ENCODE measurements at regions not wholly inside any gene's neighbourhood (a gene's known extent, or its start where the extent isn't known, plus 50 kb on each side); places are given as distances from the start of the nearest gene placed in this dataset.

DNA sequence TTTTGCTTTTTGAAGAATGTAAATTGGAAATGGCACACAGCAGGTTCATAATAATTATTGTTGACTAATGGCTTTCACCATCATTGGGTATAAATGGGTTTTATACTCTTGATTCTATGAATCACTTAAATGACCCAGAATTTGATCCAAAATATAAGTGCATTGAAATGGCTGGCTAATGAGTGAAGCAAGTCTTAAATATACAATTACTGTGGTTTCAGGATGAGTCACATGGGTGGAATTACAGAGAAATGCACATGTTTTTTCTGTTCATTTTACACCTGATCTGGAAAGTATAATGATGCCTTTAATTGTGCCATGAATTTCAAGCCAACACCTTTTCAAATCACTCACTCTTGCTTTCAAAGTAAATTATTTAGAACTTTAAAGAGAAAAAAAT lies 380.8 kb upstream of the CD180 start:
- Histone ChIP-seq H3K36me3 (ENCODE audit: insufficient read depth, low read length) (no peaks in the 10 kb centered on the region), H3K27me3 (ENCODE audit: insufficient read depth, low read length, poor library complexity, severe bottlenecking) (no peaks in the 10 kb centered on the region), H3K4me3 (ENCODE audit: low read length) (no peak overlapping the region), H3K27ac (ENCODE audit: low read depth, low read length) (no peak overlapping the region), H3K9me3 (ENCODE audit: low read length) (no peaks in the 10 kb centered on the region), H3K4me1 (ENCODE audit: insufficient read depth, low read length) (no peaks in the 10 kb centered on the region)
- Mint-ChIP-seq H3K4me1 (no peaks in the 10 kb centered on the region), H3K27ac (no peak overlapping the region), H3K36me3 (peaks cover 0 to 32% (median 2%) of the 10 kb centered on the region in 3 donors), H3K27me3 (peaks cover 0 to 10% of the 10 kb centered on the region in 2 donors), H3K4me3 (no peak overlapping the region), H3K9me3 (peaks cover 10 to 31% (median 24%) of the 10 kb centered on the region in 5 donors)
- DNase-seq = no peak
- ChIA-PET CTCF (no interaction called here), POLR2A (no interaction called here)

DNA sequence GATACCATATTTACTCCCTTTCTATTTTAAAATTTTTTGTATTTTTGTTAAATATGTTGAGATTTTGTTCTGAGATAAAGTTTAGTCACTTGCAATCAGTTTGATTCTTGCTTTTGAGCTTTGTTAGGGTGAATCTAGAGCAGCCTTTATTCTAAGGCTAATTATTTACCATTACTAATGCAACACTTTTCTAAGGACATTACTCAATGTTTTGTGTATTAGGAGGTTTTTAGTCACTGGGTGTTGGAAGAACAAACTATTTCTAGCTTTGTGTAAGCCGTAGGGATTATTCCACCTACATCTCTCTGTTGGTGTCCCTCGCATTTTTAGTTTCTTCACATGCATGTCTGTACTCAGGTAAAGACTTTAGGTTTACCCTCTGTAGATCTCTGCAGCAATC lies 379.5 kb upstream of the CD180 start:
- H3K4me1 ChIP-seq (ENCODE audit: insufficient read depth, low read length) = no peaks in the 10 kb centered on the region
- H3K36me3 ChIP-seq (ENCODE audit: insufficient read depth, low read length) = no peaks in the 10 kb centered on the region
- no peak overlapping the region for H3K27ac ChIP-seq (ENCODE audit: low read depth, low read length)
- Mint-ChIP-seq H3K9me3 (peaks cover 10 to 36% (median 24%) of the 10 kb centered on the region in 5 donors), H3K36me3 (peaks cover 0 to 35% (median 2%) of the 10 kb centered on the region in 3 donors), H3K27ac (no peak overlapping the region), H3K27me3 (peaks cover 0 to 10% of the 10 kb centered on the region in 2 donors), H3K4me3 (no peak overlapping the region), H3K4me1 (no peaks in the 10 kb centered on the region)
- no peaks in the 10 kb centered on the region for H3K9me3 ChIP-seq (ENCODE audit: low read length)
- no peak for DNase-seq
- ChIA-PET POLR2A (no interaction called here), CTCF (no interaction called here)
- no peaks in the 10 kb centered on the region for H3K27me3 ChIP-seq (ENCODE audit: insufficient read depth, low read length, poor library complexity, severe bottlenecking)
- no peak overlapping the region for H3K4me3 ChIP-seq (ENCODE audit: low read length)

DNA sequence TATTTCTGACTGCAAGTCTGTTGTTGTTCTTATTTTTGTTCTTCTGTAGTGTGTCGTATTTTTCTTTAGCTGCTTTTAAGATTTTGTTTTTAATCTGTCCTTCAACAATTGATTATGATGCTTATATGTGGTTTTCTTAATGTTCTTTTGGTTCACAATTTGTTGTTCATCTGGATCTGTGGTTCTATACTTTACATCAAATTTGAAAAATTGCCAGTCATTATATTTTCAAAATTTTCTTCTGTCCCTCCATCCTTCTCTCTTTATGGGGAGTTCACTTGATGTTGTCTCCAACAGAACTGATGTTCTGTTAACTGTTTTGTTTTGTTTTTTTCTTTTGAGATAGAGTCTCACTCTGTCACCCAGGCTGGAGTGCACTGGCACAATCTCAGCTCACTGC lies 378.5 kb upstream of the CD180 start:
- peaks cover 0 to 8% of the 10 kb centered on the region in 2 donors for H3K27me3 Mint-ChIP-seq

DNA sequence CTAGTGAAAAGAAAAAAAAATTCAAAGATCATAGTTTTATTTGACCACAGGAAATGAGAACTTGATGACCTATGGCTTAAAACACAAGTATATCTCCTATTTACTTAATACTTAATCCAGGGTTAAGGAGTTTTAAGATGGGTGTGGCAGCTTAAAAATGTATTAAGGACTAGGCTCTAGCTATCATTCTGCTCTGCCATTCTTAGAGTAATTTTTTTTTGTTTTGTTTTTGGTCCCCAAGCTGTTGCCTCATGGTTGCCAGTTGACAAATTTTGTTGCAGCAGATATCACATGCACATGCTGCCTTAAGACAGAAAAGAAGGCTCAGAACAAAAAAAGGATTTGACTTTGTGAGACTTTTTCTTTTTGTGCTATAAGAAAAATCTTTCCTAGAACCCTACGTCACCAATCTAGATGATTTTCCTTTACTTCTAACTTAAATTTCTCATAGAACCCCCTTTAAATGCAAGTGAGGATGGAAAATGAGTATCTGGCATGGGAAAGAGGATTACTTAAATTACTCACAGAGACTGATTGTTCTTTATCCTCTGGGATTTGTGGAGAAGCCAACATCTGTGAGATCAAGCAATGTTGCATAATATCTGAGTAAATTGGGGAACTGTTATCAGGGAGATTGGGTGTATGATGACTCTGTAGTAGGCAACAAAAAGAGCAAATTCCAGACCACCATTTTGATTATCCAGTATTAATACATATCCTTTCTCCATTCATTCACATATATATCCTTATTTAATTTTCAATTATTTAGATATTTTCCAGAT lies 364.7 kb upstream of the CD180 start:
- CTCF ChIA-PET = no interaction called here

More for the DNA sequence above, 378.5 kb upstream of the CD180 start:
- H3K27ac Mint-ChIP-seq = no peak overlapping the region
- no peak overlapping the region for H3K27ac ChIP-seq (ENCODE audit: low read depth, low read length)
- no peaks in the 10 kb centered on the region for H3K4me1 Mint-ChIP-seq
- ChIA-PET CTCF (no interaction called here), POLR2A (no interaction called here)
- H3K4me1 ChIP-seq (ENCODE audit: insufficient read depth, low read length) = no peaks in the 10 kb centered on the region
- H3K9me3 ChIP-seq (ENCODE audit: low read length) = no peaks in the 10 kb centered on the region
- H3K9me3 Mint-ChIP-seq = peaks cover 10 to 36% (median 24%) of the 10 kb centered on the region in 5 donors
- no peaks in the 10 kb centered on the region for H3K27me3 ChIP-seq (ENCODE audit: insufficient read depth, low read length, poor library complexity, severe bottlenecking)
- H3K36me3 ChIP-seq (ENCODE audit: insufficient read depth, low read length) = no peaks in the 10 kb centered on the region
- peaks cover 0 to 43% (median 2%) of the 10 kb centered on the region in 3 donors for H3K36me3 Mint-ChIP-seq
- no peak for DNase-seq
- no peak overlapping the region for H3K4me3 ChIP-seq (ENCODE audit: low read length)
- H3K4me3 Mint-ChIP-seq = no peak overlapping the region

DNA sequence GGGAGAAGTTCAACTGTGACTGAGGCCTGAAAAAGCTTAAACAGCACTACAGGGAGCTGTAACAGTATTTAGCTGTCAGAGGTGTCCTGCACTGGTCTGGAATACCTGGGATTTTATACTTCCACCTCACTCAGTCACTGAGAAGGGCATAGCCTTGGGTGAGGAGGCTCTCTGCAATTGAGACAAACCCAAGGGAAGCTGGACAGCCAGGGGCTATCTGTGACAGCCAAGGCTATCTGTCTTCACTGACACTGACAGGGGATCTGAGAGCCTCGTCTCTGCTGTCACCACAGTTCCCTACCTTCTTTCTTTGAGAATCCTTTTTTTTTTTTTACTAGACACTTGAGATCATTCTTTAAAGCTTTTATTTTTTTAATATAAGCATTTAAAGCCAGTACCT lies 356.2 kb upstream of the CD180 start:
- ChIA-PET POLR2A (no interaction called here), CTCF (no interaction called here)
- Histone ChIP-seq H3K4me3 (ENCODE audit: low read length) (no peak overlapping the region), H3K27ac (ENCODE audit: low read depth, low read length) (no peak overlapping the region), H3K9me3 (ENCODE audit: low read length) (no peaks in the 10 kb centered on the region), H3K36me3 (ENCODE audit: insufficient read depth, low read length) (no peaks in the 10 kb centered on the region), H3K27me3 (ENCODE audit: insufficient read depth, low read length, poor library complexity, severe bottlenecking) (no peaks in the 10 kb centered on the region), H3K4me1 (ENCODE audit: insufficient read depth, low read length) (peaks cover under 1% of the 10 kb centered on the region)
- Mint-ChIP-seq H3K4me3 (no peak overlapping the region), H3K36me3 (peaks cover 0 to 5% (median 0%) of the 10 kb centered on the region in 3 donors), H3K4me1 (peaks cover 10 to 12% (median 11%) of the 10 kb centered on the region in 3 donors), H3K27me3 (no peaks in the 10 kb centered on the region), H3K27ac (peak overlapping the region in 1 of 8 donors; percentile 52), H3K9me3 (no peaks in the 10 kb centered on the region)
- no peak for DNase-seq

More for the DNA sequence above, 364.7 kb upstream of the CD180 start:
- Histone ChIP-seq H3K36me3 (ENCODE audit: insufficient read depth, low read length) (no peaks in the 10 kb centered on the region), H3K27ac (ENCODE audit: low read depth, low read length) (no peak overlapping the region), H3K4me3 (ENCODE audit: low read length) (no peak overlapping the region), H3K4me1 (ENCODE audit: insufficient read depth, low read length) (no peaks in the 10 kb centered on the region), H3K9me3 (ENCODE audit: low read length) (no peaks in the 10 kb centered on the region), H3K27me3 (ENCODE audit: insufficient read depth, low read length, poor library complexity, severe bottlenecking) (no peaks in the 10 kb centered on the region)
- Mint-ChIP-seq H3K9me3 (peaks cover 19 to 33% (median 24%) of the 10 kb centered on the region in 5 donors), H3K4me3 (no peak overlapping the region), H3K27ac (no peak overlapping the region), H3K36me3 (peaks cover 0 to 23% (median 2%) of the 10 kb centered on the region in 3 donors), H3K4me1 (peaks cover 4 to 6% (median 5%) of the 10 kb centered on the region in 3 donors), H3K27me3 (peaks cover 0 to 1% of the 10 kb centered on the region in 2 donors)
- POLR2A ChIA-PET = no interaction called here
- DNase-seq = no peak

DNA sequence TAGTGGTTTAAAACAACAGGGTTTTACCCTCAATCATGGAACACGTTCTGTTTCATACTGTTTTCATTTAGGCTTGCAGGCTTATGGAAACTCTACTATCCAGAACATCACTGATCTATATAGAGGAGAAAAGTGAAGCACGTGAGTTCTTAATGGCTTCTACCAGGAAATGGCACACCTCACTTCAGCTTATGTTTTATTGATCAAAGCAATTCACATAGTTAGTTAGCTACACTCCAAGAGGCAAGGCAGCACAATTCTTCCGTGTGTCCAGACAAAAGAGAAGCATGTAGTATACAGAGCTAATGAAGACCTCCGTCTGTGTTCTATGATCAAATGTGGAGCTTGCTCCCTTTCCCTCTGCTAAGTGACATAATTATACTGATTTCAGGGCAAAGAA lies 353.3 kb upstream of the CD180 start:
- no peaks in the 10 kb centered on the region for H3K27me3 ChIP-seq (ENCODE audit: insufficient read depth, low read length, poor library complexity, severe bottlenecking)
- H3K27ac ChIP-seq (ENCODE audit: low read depth, low read length) = no peak overlapping the region
- Mint-ChIP-seq H3K4me1 (peaks cover 14 to 17% (median 15%) of the 10 kb centered on the region in 3 donors), H3K4me3 (no peak overlapping the region), H3K27ac (no peak overlapping the region), H3K27me3 (no peaks in the 10 kb centered on the region), H3K9me3 (no peaks in the 10 kb centered on the region), H3K36me3 (peaks cover 0 to 5% (median 0%) of the 10 kb centered on the region in 3 donors)
- H3K4me3 ChIP-seq (ENCODE audit: low read length) = no peak overlapping the region
- CTCF ChIA-PET = no interaction called here
- no peaks in the 10 kb centered on the region for H3K36me3 ChIP-seq (ENCODE audit: insufficient read depth, low read length)
- H3K4me1 ChIP-seq (ENCODE audit: insufficient read depth, low read length) = peaks cover 4% of the 10 kb centered on the region
- POLR2A ChIA-PET = interaction anchor here (0.6 kb wide), 1 partner anchor 1093 kb away, joined by 4 read pairs; no protein-coding TSS in a partner anchor
- DNase-seq = no peak
- H3K9me3 ChIP-seq (ENCODE audit: low read length) = no peaks in the 10 kb centered on the region

DNA sequence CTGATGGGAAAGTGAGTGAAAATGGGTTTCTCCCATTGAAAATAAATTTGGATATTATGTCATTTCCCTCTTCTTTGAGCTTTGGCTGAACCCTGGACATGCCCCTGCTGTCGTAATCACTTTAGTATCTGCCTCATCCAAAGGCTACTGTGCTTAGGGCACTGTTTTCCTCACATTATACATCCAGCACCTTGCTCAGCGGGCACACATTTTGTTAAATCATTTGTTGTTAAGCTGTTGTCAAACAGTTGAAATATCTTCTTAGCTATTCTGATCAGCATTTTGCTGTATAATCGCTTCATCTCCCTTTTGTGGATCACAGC lies 352.7 kb upstream of the CD180 start:
- CTCF ChIA-PET = no interaction called here
- no peak for DNase-seq

DNA sequence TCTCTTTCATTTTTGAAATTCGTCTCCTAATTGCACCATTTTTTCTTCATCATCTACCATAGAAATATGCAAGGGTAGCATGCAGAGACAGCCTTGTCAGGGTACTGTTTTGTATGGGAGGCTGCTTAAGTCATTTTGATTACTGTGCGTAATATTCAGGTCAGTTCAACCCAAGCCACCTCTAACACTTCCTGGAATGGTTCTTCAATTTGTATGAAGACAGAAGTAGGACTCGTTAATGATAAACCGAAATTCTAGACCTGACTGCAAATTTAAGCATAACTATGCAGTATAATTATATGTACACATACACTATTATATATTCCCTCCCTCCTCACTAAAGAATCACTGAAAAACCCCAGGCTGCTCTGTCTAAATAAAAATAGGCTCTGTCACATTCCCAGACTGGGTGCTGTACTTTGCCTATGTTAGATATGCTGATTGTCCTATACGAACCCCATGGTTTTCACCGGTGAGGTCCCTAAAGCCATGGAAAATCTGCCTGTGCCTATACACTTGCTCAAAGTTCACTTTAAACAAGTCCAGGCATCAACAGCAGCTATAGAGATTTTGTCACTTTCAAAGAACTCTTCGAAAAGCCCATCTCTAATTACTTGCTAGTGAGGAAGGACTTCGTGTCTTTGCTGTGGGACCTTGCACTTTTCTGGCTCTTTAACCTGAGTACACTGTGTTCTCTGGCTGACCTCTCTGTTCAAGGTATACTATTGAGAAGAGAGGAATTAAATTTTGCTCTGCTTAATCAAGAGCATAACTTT lies 352.1 kb upstream of the CD180 start:
- no peak overlapping the region for H3K4me3 ChIP-seq (ENCODE audit: low read length)
- H3K4me3 Mint-ChIP-seq = peak overlapping the region; percentile 8 to 73 (median 59)
- POLR2A ChIA-PET = no interaction called here

More for the DNA sequence above, 352.7 kb upstream of the CD180 start:
- Mint-ChIP-seq H3K27me3 (no peaks in the 10 kb centered on the region), H3K4me3 (no peak overlapping the region), H3K9me3 (no peaks in the 10 kb centered on the region), H3K27ac (peak overlapping the region in 1 of 8 donors; percentile 20), H3K36me3 (peaks cover 0 to 5% (median 0%) of the 10 kb centered on the region in 3 donors), H3K4me1 (peaks cover 14 to 17% (median 15%) of the 10 kb centered on the region in 3 donors)
- H3K27me3 ChIP-seq (ENCODE audit: insufficient read depth, low read length, poor library complexity, severe bottlenecking) = no peaks in the 10 kb centered on the region
- H3K4me3 ChIP-seq (ENCODE audit: low read length) = no peak overlapping the region
- no peak overlapping the region for H3K27ac ChIP-seq (ENCODE audit: low read depth, low read length)
- no peaks in the 10 kb centered on the region for H3K36me3 ChIP-seq (ENCODE audit: insufficient read depth, low read length)
- no peaks in the 10 kb centered on the region for H3K9me3 ChIP-seq (ENCODE audit: low read length)
- POLR2A ChIA-PET = no interaction called here
- peaks cover 4% of the 10 kb centered on the region for H3K4me1 ChIP-seq (ENCODE audit: insufficient read depth, low read length)

More for the DNA sequence above, 352.1 kb upstream of the CD180 start:
- no peaks in the 10 kb centered on the region for H3K9me3 ChIP-seq (ENCODE audit: low read length)
- CTCF ChIA-PET = no interaction called here
- H3K36me3 ChIP-seq (ENCODE audit: insufficient read depth, low read length) = no peaks in the 10 kb centered on the region
- Mint-ChIP-seq H3K27ac (peak overlapping the region in 4 of 8 donors; percentile 17 to 45 (median 22)), H3K27me3 (no peaks in the 10 kb centered on the region), H3K4me1 (peaks cover 14 to 17% (median 15%) of the 10 kb centered on the region in 3 donors), H3K36me3 (peaks cover 0 to 5% (median 0%) of the 10 kb centered on the region in 3 donors), H3K9me3 (no peaks in the 10 kb centered on the region)
- no peaks in the 10 kb centered on the region for H3K27me3 ChIP-seq (ENCODE audit: insufficient read depth, low read length, poor library complexity, severe bottlenecking)
- H3K4me1 ChIP-seq (ENCODE audit: insufficient read depth, low read length) = peaks cover 4% of the 10 kb centered on the region
- DNase-seq = no peak
- no peak overlapping the region for H3K27ac ChIP-seq (ENCODE audit: low read depth, low read length)

Data from CD8-positive, alpha-beta memory T cell (primary cell).